Lower lobe of right lung (tissue), 2 donors: ENCODE measurements at regions not wholly inside any gene's neighbourhood (a gene's known extent, or its start where the extent isn't known, plus 50 kb on each side); places are given as distances from the start of the nearest gene placed in this dataset.

ENCODE experiments used
- ATAC-seq, 2 donors: fragments of 200-7000 bp; cut with Tn5 transposase; one replicate each; pipeline ENCODE4 v1.9.1; 2020 to 2022; ENCODE audit warnings: mild to moderate bottlenecking in 2 of 2, moderate library complexity in 2 of 2
- DNase-seq: peaks from one replicate; pipeline ENCODE4 v3.0.0-alpha.2; 2020
- H3K27ac ChIP-seq: fragments of 200-600 bp; one replicate; pipeline ENCODE4 v1.8.0; 2022
- H3K27me3 ChIP-seq: fragments of 200-600 bp; one replicate; pipeline ENCODE4 v1.8.0; 2022; ENCODE audit warnings: low read depth
- H3K36me3 ChIP-seq: fragments of 200-600 bp; one replicate; pipeline ENCODE4 v1.8.0; 2022; ENCODE audit warnings: mild to moderate bottlenecking
- H3K4me1 ChIP-seq: fragments of 200-600 bp; one replicate; pipeline ENCODE4 v1.8.0; 2022
- H3K4me3 ChIP-seq: fragments of 200-600 bp; one replicate; pipeline ENCODE4 v1.8.0; 2022; ENCODE audit warnings: mild to moderate bottlenecking
- H3K9me3 ChIP-seq: fragments of 200-600 bp; one replicate; pipeline ENCODE4 v1.8.0; 2022
- intact Hi-C: fragments of 100-400 bp; cut with DNase I; formaldehyde crosslinking; loops from one replicate; pipeline ENCODE4 v1.11.0; 2022
- TF ChIP-seq, protein P1 (sequence below): fragments of 200-600 bp; IDR thresholded peaks from one replicate; pipeline ENCODE4 v1.8.0; 2022; ENCODE audit warnings: antibody characterized with exemption, mild to moderate bottlenecking
- donor health status: DM: no; HTN: yes; CAD: no; lungs with severe emphysema.

GRCh38 chr2:212773808-212774339 lies 235.3 kb upstream of the ERBB4 start:
- TF ChIP-seq, protein P1, sequence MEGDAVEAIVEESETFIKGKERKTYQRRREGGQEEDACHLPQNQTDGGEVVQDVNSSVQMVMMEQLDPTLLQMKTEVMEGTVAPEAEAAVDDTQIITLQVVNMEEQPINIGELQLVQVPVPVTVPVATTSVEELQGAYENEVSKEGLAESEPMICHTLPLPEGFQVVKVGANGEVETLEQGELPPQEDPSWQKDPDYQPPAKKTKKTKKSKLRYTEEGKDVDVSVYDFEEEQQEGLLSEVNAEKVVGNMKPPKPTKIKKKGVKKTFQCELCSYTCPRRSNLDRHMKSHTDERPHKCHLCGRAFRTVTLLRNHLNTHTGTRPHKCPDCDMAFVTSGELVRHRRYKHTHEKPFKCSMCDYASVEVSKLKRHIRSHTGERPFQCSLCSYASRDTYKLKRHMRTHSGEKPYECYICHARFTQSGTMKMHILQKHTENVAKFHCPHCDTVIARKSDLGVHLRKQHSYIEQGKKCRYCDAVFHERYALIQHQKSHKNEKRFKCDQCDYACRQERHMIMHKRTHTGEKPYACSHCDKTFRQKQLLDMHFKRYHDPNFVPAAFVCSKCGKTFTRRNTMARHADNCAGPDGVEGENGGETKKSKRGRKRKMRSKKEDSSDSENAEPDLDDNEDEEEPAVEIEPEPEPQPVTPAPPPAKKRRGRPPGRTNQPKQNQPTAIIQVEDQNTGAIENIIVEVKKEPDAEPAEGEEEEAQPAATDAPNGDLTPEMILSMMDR = no peak

DNA sequence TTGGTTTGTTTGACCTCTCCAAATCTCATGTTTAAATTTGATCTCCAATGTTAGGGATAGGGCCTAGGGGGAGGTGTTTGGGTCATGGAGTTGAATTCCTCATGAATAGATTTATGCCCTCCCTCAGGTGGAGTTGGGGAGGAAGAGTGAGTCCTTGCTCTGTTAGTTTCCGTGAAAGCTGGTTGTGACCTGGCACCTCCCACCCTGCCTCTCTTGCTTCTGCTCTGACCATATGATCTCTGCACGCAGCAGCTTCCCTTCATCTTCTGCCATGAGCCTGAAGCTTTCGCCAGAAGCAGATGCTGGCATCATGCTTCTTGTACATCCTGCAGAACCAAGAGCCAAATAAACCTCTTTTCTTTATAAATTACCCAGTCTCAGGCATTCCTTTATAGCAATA lies 231.6 kb upstream of the ERBB4 start:
- Histone ChIP-seq H3K27me3 (no peaks in the 10 kb centered on the region), H3K4me1 (no peaks in the 10 kb centered on the region), H3K4me3 (no peak overlapping the region), H3K27ac (no peak overlapping the region), H3K9me3 (no peaks in the 10 kb centered on the region), H3K36me3 (no peaks in the 10 kb centered on the region)
- DNase-seq = no peak
- intact Hi-C loops = no loop called here
- TF ChIP-seq, protein P1 = no peak
- ATAC-seq = no peak

More at GRCh38 chr2:212773808-212774339, 235.3 kb upstream of the ERBB4 start:
- no peaks in the 10 kb centered on the region for H3K36me3 ChIP-seq
- no peak for DNase-seq
- no peaks in the 10 kb centered on the region for H3K27me3 ChIP-seq
- ATAC-seq = no peak
- no peak overlapping the region for H3K4me3 ChIP-seq
- intact Hi-C loops = no loop called here
- H3K27ac ChIP-seq = no peak overlapping the region
- H3K9me3 ChIP-seq = no peaks in the 10 kb centered on the region
- no peaks in the 10 kb centered on the region for H3K4me1 ChIP-seq

- Histone ChIP-seq H3K36me3 (no peaks in the 10 kb centered on the region), H3K9me3 (no peaks in the 10 kb centered on the region), H3K27me3 (no peaks in the 10 kb centered on the region), H3K4me1 (no peaks in the 10 kb centered on the region), H3K4me3 (no peak overlapping the region), H3K27ac (no peak overlapping the region)
- no peak for ATAC-seq
- intact Hi-C loops = no loop called here
- DNase-seq = no peak
- TF ChIP-seq, protein P1 = no peak
Observed at GRCh38 chr2:212766921-212767320, 228.3 kb upstream of the ERBB4 start.

GRCh38 chr2:212752730-212753351 lies 214.2 kb upstream of the ERBB4 start:
- ATAC-seq = no peak
- H3K36me3 ChIP-seq = no peaks in the 10 kb centered on the region
- no peak for DNase-seq
- no peak overlapping the region for H3K27ac ChIP-seq
- H3K27me3 ChIP-seq = no peaks in the 10 kb centered on the region
- TF ChIP-seq, protein P1 = no peak
- no peaks in the 10 kb centered on the region for H3K4me1 ChIP-seq
- intact Hi-C loops = no loop called here
- no peaks in the 10 kb centered on the region for H3K9me3 ChIP-seq
- no peak overlapping the region for H3K4me3 ChIP-seq

- DNase-seq = no peak
- H3K27me3 ChIP-seq = no peaks in the 10 kb centered on the region
- no peak overlapping the region for H3K4me3 ChIP-seq
- no peaks in the 10 kb centered on the region for H3K4me1 ChIP-seq
- no peaks in the 10 kb centered on the region for H3K36me3 ChIP-seq
- intact Hi-C loops = no loop called here
- H3K27ac ChIP-seq = no peak overlapping the region
- ATAC-seq = no peak
- no peaks in the 10 kb centered on the region for H3K9me3 ChIP-seq
- TF ChIP-seq, protein P1 = no peak
Observed at GRCh38 chr2:212745359-212745758, 206.8 kb upstream of the ERBB4 start.
